NCI-H1417 treated with DMSO at 0.1 percent for 48 hours (cell line): ENCODE measurements at regions not wholly inside any gene's neighbourhood (a gene's known extent, or its start where the extent isn't known, plus 50 kb on each side); places are given as distances from the start of the nearest gene placed in this dataset.

ENCODE experiments used
- DNase-seq: peaks from one replicate; lab custom pipeline; 2025; lab: John Stamatoyannopoulos, UW

- DNase-seq = no peak
Measured at GRCh38 chr18:77985526-77986281, 736.1 kb downstream of the GALR1 start.

- DNase-seq = no peak
Measured at GRCh38 chr18:77990131-77990530, 740.5 kb downstream of the GALR1 start.

- DNase-seq = no peak
Measured at GRCh38 chr18:77990901-77991300, 741.3 kb downstream of the GALR1 start.

DNA sequence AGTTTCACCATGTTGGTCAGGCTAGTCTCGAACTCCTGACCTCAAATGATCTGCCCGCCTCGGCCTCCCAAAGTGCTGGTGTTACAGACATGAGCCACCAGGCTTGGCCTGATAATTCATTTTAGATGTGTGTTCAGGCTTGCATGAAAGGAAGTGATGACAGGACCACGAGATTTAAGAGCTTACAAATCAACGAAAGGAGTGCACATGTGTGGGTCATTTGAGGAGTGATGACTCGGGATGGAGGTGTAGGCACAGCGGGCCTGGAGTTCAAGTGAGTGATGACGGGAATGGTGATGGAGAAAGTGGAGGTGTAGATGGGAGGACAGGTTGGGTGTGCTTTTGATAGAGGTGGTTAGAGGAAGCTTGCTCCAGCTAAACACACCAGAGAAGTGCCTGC, 742.4 kb downstream of the GALR1 start:
- no peak for DNase-seq

GRCh38 chr18:77993188-77993981, 743.7 kb downstream of the GALR1 start:
- no peak for DNase-seq

DNA sequence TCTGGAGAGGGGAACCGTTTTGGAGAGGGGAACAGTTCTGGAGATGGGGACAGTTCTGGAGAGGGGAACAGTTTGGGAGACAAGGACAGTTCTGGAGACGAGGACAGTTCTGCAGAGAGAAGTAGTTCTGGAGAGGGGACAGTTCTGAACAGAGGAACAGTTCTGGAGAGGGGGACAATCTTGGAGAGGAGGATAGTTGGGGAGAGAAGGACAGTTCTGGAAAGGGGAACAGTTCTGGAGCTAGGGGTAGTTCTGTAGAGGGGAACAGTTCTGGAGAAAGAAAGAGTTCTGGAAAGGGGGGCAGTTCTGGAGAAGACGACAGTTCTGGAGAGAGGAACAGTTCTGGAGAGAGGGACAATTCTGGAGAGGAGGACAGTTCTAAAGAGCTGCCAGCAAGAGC, 745.9 kb downstream of the GALR1 start:
- no peak for DNase-seq

- DNase-seq = no peak
Measured at GRCh38 chr18:77996737-77997136, 747.1 kb downstream of the GALR1 start.

GRCh38 chr18:78001811-78002210, 752.2 kb downstream of the GALR1 start:
- DNase-seq = no peak

DNA sequence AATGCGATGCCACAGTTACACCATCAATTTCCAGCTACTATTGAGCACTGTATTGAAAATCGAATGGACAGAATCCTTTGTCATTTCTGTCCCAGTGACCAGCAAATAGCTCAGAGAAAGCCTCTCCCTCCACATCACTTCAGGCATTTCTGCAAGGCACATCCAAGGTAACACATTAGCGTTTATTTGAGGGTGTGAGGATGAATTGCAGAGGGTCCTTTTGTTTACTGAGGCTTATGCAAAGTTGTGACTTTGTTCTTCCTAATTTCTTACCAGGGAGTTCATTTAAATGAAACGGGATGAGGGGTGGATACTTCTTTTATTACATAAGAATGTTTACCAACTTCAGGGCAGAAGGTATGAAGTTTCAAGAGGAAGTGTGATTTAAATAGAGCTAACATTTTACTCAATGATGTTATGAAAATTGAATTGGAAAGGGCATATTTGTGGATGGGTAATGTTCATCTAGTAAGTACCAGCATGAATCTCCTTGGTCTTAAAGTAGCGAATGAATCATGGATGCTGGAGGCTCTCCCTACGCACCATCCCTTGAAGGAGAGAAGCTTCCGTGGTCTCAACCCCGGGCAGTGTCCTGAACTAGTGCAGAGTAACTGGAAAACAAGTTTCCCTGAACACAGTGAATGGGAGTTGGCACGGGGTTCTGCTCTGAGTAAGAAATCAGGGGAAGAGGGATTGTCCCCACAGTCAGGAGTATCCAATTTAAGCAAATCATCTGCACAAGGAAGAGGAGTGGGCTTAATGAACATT, 756.5 kb downstream of the GALR1 start:
- no peak for DNase-seq

- DNase-seq = peak; percentile 42
Measured at GRCh38 chr18:78006774-78007260, 757.2 kb downstream of the GALR1 start.

DNA sequence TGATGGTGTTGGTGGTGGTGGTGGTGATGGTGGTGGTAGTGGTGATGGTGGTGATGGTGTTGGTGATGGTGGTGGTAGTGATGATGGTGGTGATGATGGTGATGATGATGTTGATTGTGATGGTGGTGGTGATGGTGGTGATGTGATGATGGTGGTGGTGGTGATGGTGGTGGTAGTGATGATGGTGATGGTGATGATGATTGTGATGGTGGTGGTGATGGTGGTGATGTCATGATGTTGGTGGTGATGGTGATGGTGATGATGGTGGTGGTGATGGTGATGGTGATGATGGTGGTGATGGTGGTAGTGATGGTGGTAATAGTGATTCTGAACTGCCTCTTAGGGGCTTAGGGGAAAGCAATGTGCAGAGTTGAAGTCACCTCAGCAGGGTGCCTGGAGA, 760.7 kb downstream of the GALR1 start:
- DNase-seq = no peak

DNA sequence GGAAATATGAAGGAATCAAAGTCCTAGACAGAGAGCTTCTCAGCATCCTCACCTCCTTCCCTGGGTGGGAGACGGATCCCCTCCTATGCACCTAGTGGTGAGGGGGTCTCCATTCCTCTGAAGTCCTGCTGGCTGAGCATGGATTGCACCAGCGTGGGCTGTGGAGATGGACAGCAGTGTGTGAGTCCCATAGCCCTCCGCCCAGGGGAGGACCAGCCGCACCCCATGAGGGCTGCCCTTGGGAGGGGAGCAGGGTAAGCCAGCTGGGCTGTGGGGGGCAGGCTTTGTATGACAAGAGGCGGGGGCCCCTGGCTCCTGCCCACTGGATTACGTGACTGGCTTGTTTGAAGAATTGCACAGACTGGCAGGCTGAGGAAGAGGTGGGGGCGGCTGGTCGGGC, 768.2 kb downstream of the GALR1 start:
- DNase-seq = no peak

DNA sequence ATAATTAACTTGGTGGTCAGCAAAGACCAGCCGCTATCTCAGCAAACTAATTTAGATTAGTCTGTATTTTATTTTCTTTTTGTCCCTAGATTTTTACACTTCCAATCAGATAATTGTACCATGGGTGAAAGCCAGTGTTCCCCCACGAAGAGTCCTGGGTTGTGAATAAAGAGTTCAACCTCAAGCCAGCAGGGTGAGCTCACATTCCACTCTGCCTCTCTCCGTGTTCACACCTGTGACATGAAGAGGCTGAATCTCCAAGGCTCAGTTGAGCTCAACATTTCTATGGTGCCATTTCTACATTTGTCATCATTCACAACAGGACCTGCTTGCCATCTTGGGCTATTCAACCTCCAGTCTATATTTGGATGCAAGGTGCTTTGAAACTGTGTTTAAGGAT, 771.5 kb downstream of the GALR1 start:
- no peak for DNase-seq

DNA sequence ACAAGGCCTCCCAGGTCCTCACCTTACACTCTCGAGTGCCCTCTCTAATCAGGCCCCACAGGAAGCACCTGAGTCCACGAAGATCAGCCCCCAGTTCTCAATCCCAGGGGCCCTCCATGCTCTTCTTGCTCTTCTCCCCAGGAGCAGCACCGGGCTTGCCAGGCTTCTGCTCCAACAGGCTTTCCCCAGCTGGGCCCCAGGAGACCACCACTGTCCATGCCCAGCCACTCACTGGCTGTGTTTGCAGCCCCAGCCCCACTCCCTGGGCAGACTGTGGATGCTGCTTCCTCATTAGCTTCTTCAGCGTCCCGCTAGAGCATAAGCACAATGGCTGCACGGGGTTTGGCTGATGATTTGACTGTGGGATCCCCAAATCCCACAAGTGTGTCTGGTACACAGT, 781.9 kb downstream of the GALR1 start:
- no peak for DNase-seq

DNA sequence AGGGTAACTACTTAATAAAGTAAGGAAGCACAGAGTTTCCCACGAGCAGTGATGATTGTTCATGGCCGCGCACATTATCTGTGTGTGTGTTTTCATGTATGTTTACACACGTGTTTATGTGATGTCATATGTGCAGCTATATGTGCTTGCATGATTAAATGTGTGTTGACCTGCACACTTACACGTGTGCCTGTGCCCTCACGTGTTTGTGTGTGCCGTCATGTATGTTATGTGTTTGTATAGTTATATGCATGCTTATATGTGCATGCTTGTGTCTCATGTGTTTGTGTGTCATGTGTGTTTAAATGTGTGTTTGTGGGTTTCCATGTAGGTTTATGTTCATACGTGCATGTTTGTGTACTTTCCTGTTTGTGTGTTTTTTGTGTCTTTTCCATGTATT, 782.3 kb downstream of the GALR1 start:
- no peak for DNase-seq

DNA sequence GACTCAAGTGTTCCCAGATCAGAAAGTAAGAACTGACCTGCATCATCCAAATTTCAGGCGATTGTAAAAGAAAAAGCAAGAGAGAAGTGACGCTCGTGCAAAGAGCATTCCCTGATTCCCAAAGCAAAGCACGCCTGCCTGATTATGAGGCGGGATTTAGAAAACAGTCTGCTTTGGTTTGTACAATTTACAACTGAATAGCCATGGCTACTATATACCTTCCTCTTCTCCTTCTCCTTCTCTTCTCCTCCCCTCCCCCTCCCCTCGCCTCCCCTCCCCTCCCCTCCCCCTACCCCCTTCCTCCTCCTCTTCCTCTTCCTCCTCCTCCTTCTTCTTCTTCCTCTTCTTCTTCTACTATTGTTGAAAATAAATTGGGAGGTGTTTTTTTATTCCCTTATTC, 782.9 kb downstream of the GALR1 start:
- DNase-seq = no peak

GRCh38 chr18:78034755-78035154, 785.1 kb downstream of the GALR1 start:
- DNase-seq = no peak

GRCh38 chr18:78041218-78041617, 791.6 kb downstream of the GALR1 start:
- no peak for DNase-seq

DNA sequence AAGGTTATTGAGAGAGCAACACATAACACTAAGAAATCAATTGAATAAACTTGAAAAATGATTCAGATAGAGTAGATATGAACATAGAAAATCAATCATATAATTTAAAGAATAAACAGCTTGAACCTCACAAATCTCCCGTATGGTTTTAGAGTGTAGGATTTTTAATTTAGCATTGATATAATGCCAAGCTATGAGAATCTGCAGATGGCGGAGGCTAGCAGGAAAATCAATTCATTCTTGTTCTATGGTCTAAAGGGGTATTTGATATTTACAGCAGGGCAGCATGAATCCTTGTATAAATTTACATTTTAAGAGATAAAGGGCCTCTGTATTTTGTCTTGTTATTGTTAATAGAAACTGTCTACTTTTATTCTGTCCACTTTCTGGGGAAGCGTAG, 797.0 kb downstream of the GALR1 start:
- no peak for DNase-seq

DNA sequence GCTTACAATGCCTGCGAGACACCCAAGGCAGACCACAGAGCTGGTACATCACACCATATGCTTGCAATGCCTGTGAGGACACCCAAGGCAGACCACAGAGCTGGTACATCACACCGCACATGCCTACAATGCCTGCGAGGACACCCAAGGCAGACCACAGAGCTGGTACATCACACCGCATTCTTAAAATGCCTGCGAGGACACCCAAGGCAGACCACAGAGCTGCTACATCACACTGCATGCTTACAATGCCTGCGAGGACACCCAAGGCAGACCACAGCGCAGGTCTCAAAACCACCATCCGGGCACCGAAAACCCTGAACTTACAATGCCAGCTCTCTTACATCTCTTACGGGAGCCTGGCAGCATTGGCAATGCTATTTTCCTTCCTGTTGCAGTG, 799.6 kb downstream of the GALR1 start:
- DNase-seq = no peak

DNA sequence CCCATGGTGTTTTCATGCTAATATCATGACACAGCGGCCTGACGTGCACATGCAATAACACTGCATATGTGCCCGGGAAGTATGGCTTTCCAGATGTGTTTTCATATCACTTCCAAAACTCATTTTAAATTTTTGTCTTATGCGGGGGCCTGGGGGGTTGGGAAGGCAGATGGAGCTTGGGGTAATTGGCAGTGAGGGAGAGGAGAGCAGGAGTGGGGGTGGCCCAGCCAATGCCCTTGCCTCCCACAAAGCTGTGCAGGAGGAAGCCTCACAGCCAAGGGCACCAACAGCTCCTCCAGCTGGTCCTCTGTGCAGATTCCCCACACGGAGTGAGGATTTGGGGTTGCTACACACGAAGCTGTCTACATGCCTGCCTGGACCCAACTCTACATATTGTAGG, 805.2 kb downstream of the GALR1 start:
- no peak for DNase-seq

DNA sequence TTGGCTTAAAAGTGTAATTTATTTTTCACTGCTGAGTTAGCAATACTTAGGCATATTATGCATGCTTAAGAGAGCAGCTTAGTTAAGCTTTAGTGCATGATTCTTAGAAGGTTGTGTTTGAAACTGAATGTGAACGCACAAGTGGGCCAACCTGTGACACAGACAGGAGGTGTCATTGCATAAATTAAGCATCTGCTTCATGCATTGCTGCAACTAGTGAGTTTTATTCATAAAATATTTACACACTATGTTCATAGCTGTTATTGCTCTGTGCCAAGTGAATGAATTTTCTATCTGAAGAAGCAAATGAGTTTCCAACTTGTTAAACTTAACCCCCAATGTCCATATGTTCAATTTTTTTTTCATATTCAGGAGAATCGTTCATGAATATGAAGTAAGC, 806.4 kb downstream of the GALR1 start:
- DNase-seq = no peak
